ENCODE measurements at regions not wholly inside any gene's neighbourhood (a gene's known extent, or its start where the extent isn't known, plus 50 kb on each side); places are given as distances from the start of the nearest gene placed in this dataset.

GRCh38 chr18:38025433-38026038 lies 459.9 kb upstream of the CELF4 start:
- no peak overlapping the region for H3K4me2 ChIP-seq (ENCODE audit: low read length)
- H3K79me2 ChIP-seq (ENCODE audit: control insufficient read depth, low read length): no peaks in the 10 kb centered on the region
- no peaks in the 10 kb centered on the region for H3K9me2 ChIP-seq (replicated peaks; ENCODE audit: control insufficient read depth, low read length)
- no peaks in the 10 kb centered on the region for H3K9me3 ChIP-seq (ENCODE audit: control insufficient read depth, insufficient read depth, low read length)
- no peak for TF ChIP-seq EZH2phosphoT487 (IDR thresholded peaks at IDR 0.05; ENCODE audit: borderline replicate concordance, low read length)
- TF ChIP-seq CTCF (IDR thresholded peaks at IDR 0.05; ENCODE audit: low read depth, low read length, poor library complexity, severe bottlenecking): no peak
- H3K36me3 ChIP-seq (ENCODE audit: control insufficient read depth, low read length): no peaks in the 10 kb centered on the region
- no peaks in the 10 kb centered on the region for H3K4me1 ChIP-seq (ENCODE audit: control insufficient read depth, low read length)
- no peaks in the 10 kb centered on the region for H3K27me3 ChIP-seq (ENCODE audit: control insufficient read depth, low read length)
- no peaks in the 10 kb centered on the region for H4K20me1 ChIP-seq (ENCODE audit: control insufficient read depth, insufficient read depth, low read depth, low read length)
- no peak overlapping the region for H3K4me3 ChIP-seq (ENCODE audit: low read length)
- no peak overlapping the region for H3K27ac ChIP-seq (ENCODE audit: low read depth, low read length)
- no peaks in the 10 kb centered on the region for H3F3A ChIP-seq (ENCODE audit: control insufficient read depth, insufficient read depth)

GRCh38 chr18:38023871-38024270 lies 458.3 kb upstream of the CELF4 start:
- Histone ChIP-seq H3K9me3 (ENCODE audit: control insufficient read depth, insufficient read depth, low read length) (no peaks in the 10 kb centered on the region), H3K27ac (ENCODE audit: low read depth, low read length) (no peak overlapping the region), H3F3A (ENCODE audit: control insufficient read depth, insufficient read depth) (no peaks in the 10 kb centered on the region), H3K4me3 (ENCODE audit: low read length) (no peak overlapping the region), H3K27me3 (ENCODE audit: control insufficient read depth, low read length) (no peaks in the 10 kb centered on the region), H4K20me1 (ENCODE audit: control insufficient read depth, insufficient read depth, low read depth, low read length) (no peaks in the 10 kb centered on the region), H3K36me3 (ENCODE audit: control insufficient read depth, low read length) (no peaks in the 10 kb centered on the region), H3K79me2 (ENCODE audit: control insufficient read depth, low read length) (no peaks in the 10 kb centered on the region), H3K4me2 (ENCODE audit: low read length) (no peak overlapping the region), H3K4me1 (ENCODE audit: control insufficient read depth, low read length) (no peaks in the 10 kb centered on the region), H3K9me2 (replicated peaks; ENCODE audit: control insufficient read depth, low read length) (no peaks in the 10 kb centered on the region)
- TF ChIP-seq EZH2phosphoT487 (IDR thresholded peaks at IDR 0.05; ENCODE audit: borderline replicate concordance, low read length) (no peak), CTCF (IDR thresholded peaks at IDR 0.05; ENCODE audit: low read depth, low read length, poor library complexity, severe bottlenecking) (no peak)

- Histone ChIP-seq H4K20me1 (ENCODE audit: control insufficient read depth, insufficient read depth, low read depth, low read length) (no peaks in the 10 kb centered on the region), H3K79me2 (ENCODE audit: control insufficient read depth, low read length) (no peaks in the 10 kb centered on the region), H3K9me2 (replicated peaks; ENCODE audit: control insufficient read depth, low read length) (no peaks in the 10 kb centered on the region), H3K4me1 (ENCODE audit: control insufficient read depth, low read length) (no peaks in the 10 kb centered on the region), H3K9me3 (ENCODE audit: control insufficient read depth, insufficient read depth, low read length) (no peaks in the 10 kb centered on the region), H3K27me3 (ENCODE audit: control insufficient read depth, low read length) (no peaks in the 10 kb centered on the region), H3K4me3 (ENCODE audit: low read length) (no peak overlapping the region), H3F3A (ENCODE audit: control insufficient read depth, insufficient read depth) (no peaks in the 10 kb centered on the region), H3K36me3 (ENCODE audit: control insufficient read depth, low read length) (no peaks in the 10 kb centered on the region), H3K4me2 (ENCODE audit: low read length) (no peak overlapping the region), H3K27ac (ENCODE audit: low read depth, low read length) (no peak overlapping the region)
- no peak for TF ChIP-seq EZH2phosphoT487 (IDR thresholded peaks at IDR 0.05; ENCODE audit: borderline replicate concordance, low read length)
- TF ChIP-seq CTCF (IDR thresholded peaks at IDR 0.05; ENCODE audit: low read depth, low read length, poor library complexity, severe bottlenecking): no peak
Measured at GRCh38 chr18:38022234-38022633, 456.6 kb upstream of the CELF4 start.

Data from DOHH2 (cell line).